GM23248 (cell line): ENCODE measurements at regions not wholly inside any gene's neighbourhood (a gene's known extent, or its start where the extent isn't known, plus 50 kb on each side); places are given as distances from the start of the nearest gene placed in this dataset.

Experiments used
- DNase-seq: peaks from one replicate; pipeline ENCODE4 v3.0.0-alpha.2; 2015
- H2AFZ ChIP-seq: fragments of 200-600 bp; sonication (generic); 2 replicates; pipeline ENCODE4 v1.6.1; 2016; ENCODE audit warnings: antibody characterized with exemption
- H3F3A ChIP-seq: fragments of 200-600 bp; sonication (generic); 2 replicates; pipeline ENCODE4 v1.6.1; 2016; ENCODE audit warnings: mild to moderate bottlenecking, antibody characterized with exemption, mixed run types; ENCODE audit not compliant: insufficient read depth
- H3K27ac ChIP-seq: fragments of 200-600 bp; sonication (generic); 2 replicates; pipeline ENCODE4 v1.5.1; 2016; ENCODE audit warnings: mild to moderate bottlenecking
- H3K27me3 ChIP-seq: fragments of 200-600 bp; sonication (generic); replicated peaks from 2 replicates; pipeline ENCODE4 v1.6.1; 2016; ENCODE audit warnings: mild to moderate bottlenecking; ENCODE audit not compliant: insufficient read depth
- H3K36me3 ChIP-seq: fragments of 200-600 bp; sonication (generic); 2 replicates; pipeline ENCODE4 v1.6.1; 2016; ENCODE audit warnings: low read depth, mild to moderate bottlenecking
- H3K4me1 ChIP-seq: fragments of 200-600 bp; sonication (generic); 2 replicates; pipeline ENCODE4 v1.6.1; 2016; ENCODE audit warnings: mild to moderate bottlenecking; ENCODE audit not compliant: insufficient read depth
- H3K4me2 ChIP-seq: fragments of 200-600 bp; sonication (generic); one replicate; pipeline ENCODE4 v1.6.1; 2016; ENCODE audit warnings: mild to moderate bottlenecking; ENCODE audit not compliant: unreplicated experiment
- H3K4me3 ChIP-seq: fragments of 200-600 bp; sonication (generic); 2 replicates; pipeline ENCODE4 v1.5.1; 2016; ENCODE audit warnings: mild to moderate bottlenecking
- H3K79me2 ChIP-seq: fragments of 200-600 bp; sonication (generic); 2 replicates; pipeline ENCODE4 v1.6.1; 2016; ENCODE audit warnings: mild to moderate bottlenecking; ENCODE audit not compliant: insufficient read depth
- H3K9ac ChIP-seq: fragments of 200-600 bp; sonication (generic); 2 replicates; pipeline ENCODE4 v1.6.1; 2016; ENCODE audit warnings: mild to moderate bottlenecking
- H3K9me2 ChIP-seq: fragments of 200-600 bp; sonication (generic); 2 replicates; pipeline ENCODE4 v1.6.1; 2016; ENCODE audit warnings: mixed run types, mild to moderate bottlenecking, moderate library complexity; ENCODE audit not compliant: insufficient read depth
- H3K9me3 ChIP-seq: fragments of 200-600 bp; sonication (generic); one replicate; pipeline ENCODE4 v1.6.1; 2017; ENCODE audit warnings: low read depth
- H4K20me1 ChIP-seq: fragments of 200-600 bp; sonication (generic); 2 replicates; pipeline ENCODE4 v1.6.0; 2016; ENCODE audit not compliant: insufficient read depth
- EZH2 ChIP-seq: fragments of 200-600 bp; sonication (generic); IDR thresholded peaks from 2 replicates; pipeline ENCODE4 v1.6.1; 2018; ENCODE audit warnings: antibody characterized with exemption, mild to moderate bottlenecking; ENCODE audit not compliant: insufficient read depth, poor library complexity, severe bottlenecking
- EZH2phosphoT487 ChIP-seq: fragments of 200-600 bp; sonication (generic); IDR thresholded peaks from 2 replicates; pipeline ENCODE4 v1.6.1; 2018; ENCODE audit warnings: antibody characterized with exemption, moderate library complexity, mild to moderate bottlenecking, low read depth; ENCODE audit not compliant: insufficient read depth
- WGBS, 2 experiments: methylation state at CpG; one replicate each; pipeline ENCODE4 v1.1.6; 2015 to 2017; ENCODE audit warnings: low lambda C conversion rate in 2 of 2, low coverage in 1 of 2; ENCODE audit errors: missing lambda C conversion rate in 2 of 2; 5-methylcytosine and 5-hydroxymethylcytosine counted together
- in situ Hi-C: fragments of 300-500 bp; cut with MboI; formaldehyde crosslinking; loops from 2 replicates; pipeline ENCODE4 v1.15.0; 2020

- H3K9me2 ChIP-seq: no peaks in the 10 kb centered on the region
- H3K4me2 ChIP-seq: peak overlapping the region; percentile 45
- no peak for TF ChIP-seq EZH2phosphoT487
- TF ChIP-seq EZH2: no peak
- H3K27me3 ChIP-seq: no peaks in the 10 kb centered on the region
- no peaks in the 10 kb centered on the region for H3K79me2 ChIP-seq
- no peak overlapping the region for H3K4me3 ChIP-seq
- 30 to 34% methylated on average over 4 of the region's 4 CpGs for WGBS, 2 experiments
- peaks cover 17% of the 10 kb centered on the region for H3K4me1 ChIP-seq
- peak overlapping the region; percentile 78 for H2AFZ ChIP-seq
- no peaks in the 10 kb centered on the region for H3K9me3 ChIP-seq
- no peaks in the 10 kb centered on the region for H3K36me3 ChIP-seq
- no peak overlapping the region for H3K27ac ChIP-seq
- H3F3A ChIP-seq: no peaks in the 10 kb centered on the region; the same call in 1 of the 2 replicates
- no peak overlapping the region for H3K9ac ChIP-seq
- peak; percentile 9 for DNase-seq
- H4K20me1 ChIP-seq: no peaks in the 10 kb centered on the region
- in situ Hi-C loops: no loop called here
These were observed 145.4 kb upstream of the RXFP1 start for GRCh38 chr4:158376106-158376840.

DNA sequence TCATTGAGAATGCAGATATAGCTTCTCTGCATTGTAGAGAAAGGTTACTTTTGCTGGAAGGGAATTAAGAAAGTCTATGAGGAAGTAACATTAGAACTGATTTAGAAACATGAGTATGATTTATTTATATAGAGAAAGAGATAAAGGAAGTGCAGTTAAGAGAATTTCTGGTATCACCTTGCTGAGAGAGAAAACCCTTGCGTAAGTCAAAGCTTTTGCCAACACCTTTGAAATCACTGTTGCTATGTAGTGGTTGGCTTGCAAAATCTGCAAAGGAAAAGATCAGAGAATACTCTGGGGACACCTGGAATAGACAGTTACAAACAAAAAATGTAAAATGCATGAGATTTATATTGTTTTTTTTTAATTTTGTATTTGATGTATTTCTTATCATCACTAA lies 137.3 kb upstream of the RXFP1 start:
- 98 to 100% methylated on average over 1 of the region's 1 CpG for WGBS, 2 experiments
- Histone ChIP-seq H3K9me2 (no peaks in the 10 kb centered on the region), H3K4me1 (no peaks in the 10 kb centered on the region), H2AFZ (no peak overlapping the region), H4K20me1 (no peaks in the 10 kb centered on the region), H3K36me3 (no peaks in the 10 kb centered on the region), H3K9me3 (no peaks in the 10 kb centered on the region), H3K4me3 (no peak overlapping the region), H3K9ac (no peak overlapping the region), H3F3A (no peaks in the 10 kb centered on the region), H3K27me3 (no peaks in the 10 kb centered on the region), H3K27ac (no peak overlapping the region), H3K79me2 (no peaks in the 10 kb centered on the region), H3K4me2 (no peak overlapping the region)
- DNase-seq: no peak
- no peak for TF ChIP-seq EZH2phosphoT487
- TF ChIP-seq EZH2: no peak
- in situ Hi-C loops: no loop called here

DNA sequence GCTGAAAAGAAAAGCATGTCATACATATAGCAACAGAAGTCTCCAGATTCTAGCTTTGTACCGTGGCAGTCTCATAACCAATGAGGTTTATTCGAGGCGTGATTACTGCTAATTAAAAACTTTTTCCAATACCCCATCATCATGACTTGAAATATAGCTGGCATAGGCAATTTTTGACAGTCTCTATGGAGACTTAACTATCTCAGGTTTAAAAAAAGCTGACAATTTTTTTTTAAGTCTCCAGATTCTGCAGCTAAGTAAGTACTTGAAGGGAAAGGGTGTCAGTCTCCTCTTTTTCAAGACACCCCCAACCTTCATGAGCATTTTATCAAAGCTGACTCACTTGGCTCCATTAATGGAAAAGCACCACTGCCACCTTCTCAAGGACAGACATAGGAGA lies 126.3 kb upstream of the RXFP1 start:
- no peak overlapping the region for H3K4me2 ChIP-seq
- no peak for TF ChIP-seq EZH2
- H3K4me1 ChIP-seq: no peaks in the 10 kb centered on the region
- H3K9me2 ChIP-seq: no peaks in the 10 kb centered on the region
- H3F3A ChIP-seq: no peaks in the 10 kb centered on the region
- in situ Hi-C loops: no loop called here
- no peaks in the 10 kb centered on the region for H3K27me3 ChIP-seq
- WGBS, 2 experiments: 65% methylated on average over 3 of the region's 3 CpGs
- H3K36me3 ChIP-seq: no peaks in the 10 kb centered on the region
- no peak overlapping the region for H3K27ac ChIP-seq
- H4K20me1 ChIP-seq: no peaks in the 10 kb centered on the region
- no peak overlapping the region for H3K9ac ChIP-seq
- DNase-seq: no peak
- no peaks in the 10 kb centered on the region for H3K9me3 ChIP-seq
- H3K79me2 ChIP-seq: no peaks in the 10 kb centered on the region
- H3K4me3 ChIP-seq: no peak overlapping the region
- no peak overlapping the region for H2AFZ ChIP-seq

- H3K9ac ChIP-seq: no peak overlapping the region
- no peaks in the 10 kb centered on the region for H3K79me2 ChIP-seq
- H3K36me3 ChIP-seq: no peaks in the 10 kb centered on the region
- no peaks in the 10 kb centered on the region for H3K4me1 ChIP-seq
- H3F3A ChIP-seq: no peaks in the 10 kb centered on the region
- H2AFZ ChIP-seq: no peak overlapping the region
- no peaks in the 10 kb centered on the region for H3K27me3 ChIP-seq
- TF ChIP-seq EZH2phosphoT487 (no peak), EZH2 (no peak)
- in situ Hi-C loops: no loop called here
- 35 to 49% methylated on average over 2 of the region's 2 CpGs for WGBS, 2 experiments
- no peak for DNase-seq
- no peak overlapping the region for H3K4me2 ChIP-seq
- no peaks in the 10 kb centered on the region for H3K9me3 ChIP-seq
- H3K9me2 ChIP-seq: no peaks in the 10 kb centered on the region
- no peaks in the 10 kb centered on the region for H4K20me1 ChIP-seq
- H3K27ac ChIP-seq: no peak overlapping the region
- no peak overlapping the region for H3K4me3 ChIP-seq
These were observed 125.8 kb upstream of the RXFP1 start for GRCh38 chr4:158395889-158396288.
